DMS53 treated with DMSO at 0.1 percent for 48 hours (cell line): ENCODE measurements at regions not wholly inside any gene's neighbourhood (a gene's known extent, or its start where the extent isn't known, plus 50 kb on each side); places are given as distances from the start of the nearest gene placed in this dataset.

Experiments
- DNase-seq: peaks from one replicate; lab custom pipeline; 2025; ENCODE audit not compliant: unreplicated experiment; lab: John Stamatoyannopoulos, UW

- no peak for DNase-seq
Measured at GRCh38 chr2:180385601-180386201, 378.6 kb upstream of the CWC22 start.

GRCh38 chr2:180376066-180376465 is 369.0 kb upstream of the CWC22 start:
- no peak for DNase-seq

GRCh38 chr2:180374502-180375281 is 367.6 kb upstream of the CWC22 start:
- no peak for DNase-seq

GRCh38 chr2:180370511-180371205 is 363.6 kb upstream of the CWC22 start:
- no peak for DNase-seq

- no peak for DNase-seq
Measured at GRCh38 chr2:180368881-180369280, 361.8 kb upstream of the CWC22 start.

- no peak for DNase-seq
Measured at GRCh38 chr2:180367815-180368214, 360.7 kb upstream of the CWC22 start.

- DNase-seq = no peak
Measured at GRCh38 chr2:180366481-180366880, 359.4 kb upstream of the CWC22 start.

GRCh38 chr2:180364719-180365118 is 357.6 kb upstream of the CWC22 start:
- DNase-seq = no peak

- no peak for DNase-seq
Measured at GRCh38 chr2:180360283-180360618, 353.2 kb upstream of the CWC22 start.

- peak; percentile 79 for DNase-seq
Measured at GRCh38 chr2:180359522-180360282, 352.6 kb upstream of the CWC22 start.

GRCh38 chr2:180358458-180358857 is 351.4 kb upstream of the CWC22 start:
- no peak for DNase-seq

GRCh38 chr2:180356676-180357075 is 349.6 kb upstream of the CWC22 start:
- peak; percentile 65 for DNase-seq

- no peak for DNase-seq
Measured at GRCh38 chr2:180352620-180353019, 345.5 kb upstream of the CWC22 start.

- DNase-seq = no peak
Measured at GRCh38 chr2:180349809-180350208, 342.7 kb upstream of the CWC22 start.

- no peak for DNase-seq
Measured at GRCh38 chr2:180343528-180344345, 336.6 kb upstream of the CWC22 start.

GRCh38 chr2:180337136-180337535 is 330.0 kb upstream of the CWC22 start:
- no peak for DNase-seq

- DNase-seq = no peak
Measured at GRCh38 chr2:180336550-180336949, 329.5 kb upstream of the CWC22 start.

- DNase-seq = no peak
Measured at GRCh38 chr2:180334514-180334913, 327.4 kb upstream of the CWC22 start.

GRCh38 chr2:180328795-180329422 is 321.8 kb upstream of the CWC22 start:
- no peak for DNase-seq

GRCh38 chr2:180327185-180327584 is 320.1 kb upstream of the CWC22 start:
- no peak for DNase-seq
